HAP-1 (cell line): ENCODE measurements at regions not wholly inside any gene's neighbourhood (a gene's known extent, or its start where the extent isn't known, plus 50 kb on each side); places are given as distances from the start of the nearest gene placed in this dataset.
A peak's percentile ranks its signal among the peaks of the same experiment; 100 is the strongest.

Experiments used
- DNase-seq, 2 experiments: peaks; one replicate each; pipeline ENCODE4 v3.0.0-alpha.2; 2016 to 2020; ENCODE audit warnings: low spot score in 2 of 2
- H3K27me3 ChIP-seq: fragments of 250-450 bp; sonication (Bioruptor Pico); 2 replicates; pipeline ENCODE4 v1.5.1; 2020; ENCODE audit warnings: low read depth, mild to moderate bottlenecking, moderate library complexity
- H3K36me3 ChIP-seq: fragments of 250-450 bp; sonication (Bioruptor Pico); replicated peaks from 2 replicates; pipeline ENCODE4 v1.5.1; 2020; ENCODE audit warnings: mild to moderate bottlenecking
- H3K4me1 ChIP-seq: fragments of 250-450 bp; sonication (Bioruptor Pico); 2 replicates; pipeline ENCODE4 v1.5.1; 2020; ENCODE audit warnings: mild to moderate bottlenecking
- H3K4me3 ChIP-seq: fragments of 250-450 bp; sonication (Bioruptor Pico); 2 replicates; pipeline ENCODE4 v1.5.1; 2020; ENCODE audit warnings: mild to moderate bottlenecking, moderate library complexity
- H3K9me3 ChIP-seq: fragments of 250-450 bp; sonication (Bioruptor Pico); 2 replicates; pipeline ENCODE4 v1.5.1; 2020; ENCODE audit warnings: mild to moderate bottlenecking, moderate library complexity
- in situ Hi-C: fragments of 300-500 bp; cut with MboI; formaldehyde crosslinking; loops from 3 replicates; pipeline ENCODE4 v1.14.3; 2020; ENCODE audit warnings: low sequenced_read_pairs, inconsistent platforms, mixed read lengths

DNA sequence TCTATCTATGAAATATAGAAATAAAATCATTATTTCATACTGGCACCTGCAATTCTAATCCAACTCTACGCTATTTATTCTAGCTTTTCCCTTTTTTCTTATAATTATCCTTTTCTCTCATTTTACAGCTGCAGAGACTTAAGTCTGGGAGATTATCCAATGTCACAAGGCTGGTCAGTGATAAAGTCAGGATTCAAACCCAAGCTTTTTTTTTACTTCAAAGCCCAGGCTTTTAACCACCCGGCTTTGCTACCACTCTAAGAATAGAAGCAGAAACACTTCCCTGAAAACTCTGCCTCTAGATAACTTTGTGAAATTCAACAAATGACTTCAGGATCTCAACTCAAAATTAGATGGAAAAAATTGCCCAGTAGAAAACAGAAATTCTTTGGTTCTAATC lies 552.5 kb downstream of the IPMK start:
- no peak overlapping the region for H3K4me3 ChIP-seq
- H3K27me3 ChIP-seq, result no peaks in the 10 kb centered on the region
- no peak for DNase-seq
- in situ Hi-C loops, result no loop called here
- no peaks in the 10 kb centered on the region for H3K9me3 ChIP-seq
- H3K4me1 ChIP-seq, result peaks cover 35% of the 10 kb centered on the region
- no peaks in the 10 kb centered on the region for H3K36me3 ChIP-seq

DNA sequence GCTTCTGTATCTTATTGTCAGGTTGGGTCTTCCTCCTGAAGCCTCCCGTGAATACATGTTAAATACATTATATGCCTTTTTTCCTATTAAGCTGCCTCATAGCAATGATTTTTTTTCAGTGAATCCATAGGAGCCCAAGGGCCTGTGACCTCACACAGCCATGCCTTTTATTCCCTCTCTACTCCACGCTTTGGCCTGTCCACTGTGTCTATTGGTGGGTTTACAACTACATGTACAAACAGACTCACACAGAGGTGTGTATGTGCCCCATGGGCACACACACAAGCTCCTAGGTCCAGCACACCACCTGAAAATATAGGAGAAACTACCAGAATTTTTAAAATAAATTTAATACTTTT lies 560.4 kb downstream of the IPMK start:
- Histone ChIP-seq H3K36me3 (no peaks in the 10 kb centered on the region), H3K27me3 (no peaks in the 10 kb centered on the region), H3K4me3 (no peak overlapping the region), H3K9me3 (no peaks in the 10 kb centered on the region), H3K4me1 (peaks cover 41% of the 10 kb centered on the region)
- DNase-seq, result no peak
- in situ Hi-C loops, result no loop called here

DNA sequence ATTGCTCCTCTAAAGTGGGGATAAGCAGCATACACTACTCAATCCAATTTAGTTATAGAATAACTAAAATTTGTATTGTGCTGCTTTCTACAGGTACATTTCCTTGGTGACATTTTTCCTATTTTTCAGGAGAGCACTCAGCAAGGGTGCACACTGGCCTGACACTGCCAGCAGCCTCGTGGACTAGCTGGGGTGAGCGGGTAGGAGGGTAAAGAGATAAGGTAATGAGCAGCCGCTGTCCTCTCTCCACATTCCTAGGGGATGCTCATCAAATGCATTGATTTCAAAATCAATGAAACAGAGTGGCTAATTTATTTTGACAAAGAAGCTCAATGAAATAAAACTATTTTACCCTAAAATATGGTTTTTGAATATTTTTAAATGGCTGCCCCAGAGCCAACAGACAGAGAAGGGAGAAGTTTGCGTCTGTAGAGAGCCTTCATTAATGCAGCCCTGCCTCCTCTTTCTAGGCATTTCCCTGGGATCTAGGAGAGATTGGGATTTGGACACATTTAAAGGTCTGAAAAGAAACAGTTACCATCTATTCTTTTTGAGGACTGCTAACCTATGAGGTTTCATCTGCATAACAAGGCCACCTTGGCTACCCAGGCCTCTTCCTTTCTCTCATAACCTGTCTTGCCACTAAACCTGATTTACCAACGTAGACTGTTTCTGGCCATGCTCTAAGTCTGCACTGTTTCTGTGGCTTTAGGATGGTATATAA lies 561.0 kb downstream of the IPMK start:
- no peaks in the 10 kb centered on the region for H3K9me3 ChIP-seq
- peaks cover 41% of the 10 kb centered on the region for H3K4me1 ChIP-seq
- DNase-seq, result peak; percentile 39 to 72
- H3K27me3 ChIP-seq, result no peaks in the 10 kb centered on the region
- no peaks in the 10 kb centered on the region for H3K36me3 ChIP-seq
- H3K4me3 ChIP-seq, result no peak overlapping the region
- in situ Hi-C loops, result no loop called here

DNA sequence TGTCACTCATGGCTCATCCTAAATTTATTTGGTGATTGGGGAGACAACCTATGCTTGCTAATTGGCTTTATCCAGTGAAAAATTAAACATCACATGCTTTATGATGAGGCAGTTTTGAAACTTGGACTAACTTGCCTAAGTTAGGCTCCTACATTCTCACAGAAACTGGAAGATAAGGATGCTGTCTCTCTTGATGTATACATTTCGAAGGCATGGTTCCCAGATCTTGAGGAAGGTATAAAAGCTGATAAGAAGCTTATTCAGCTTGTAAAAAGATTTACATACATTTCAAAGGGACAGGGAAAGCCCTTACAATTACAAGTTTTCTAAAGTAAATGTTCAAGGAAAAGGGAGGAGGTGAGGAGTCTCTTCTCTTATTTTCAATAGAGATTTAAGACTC lies 561.7 kb downstream of the IPMK start:
- Histone ChIP-seq H3K9me3 (no peaks in the 10 kb centered on the region), H3K36me3 (no peaks in the 10 kb centered on the region), H3K4me3 (no peak overlapping the region), H3K4me1 (peaks cover 41% of the 10 kb centered on the region), H3K27me3 (no peaks in the 10 kb centered on the region)
- in situ Hi-C loops, result no loop called here
- peak in 1 of 2 experiments; percentile 76 for DNase-seq

DNA sequence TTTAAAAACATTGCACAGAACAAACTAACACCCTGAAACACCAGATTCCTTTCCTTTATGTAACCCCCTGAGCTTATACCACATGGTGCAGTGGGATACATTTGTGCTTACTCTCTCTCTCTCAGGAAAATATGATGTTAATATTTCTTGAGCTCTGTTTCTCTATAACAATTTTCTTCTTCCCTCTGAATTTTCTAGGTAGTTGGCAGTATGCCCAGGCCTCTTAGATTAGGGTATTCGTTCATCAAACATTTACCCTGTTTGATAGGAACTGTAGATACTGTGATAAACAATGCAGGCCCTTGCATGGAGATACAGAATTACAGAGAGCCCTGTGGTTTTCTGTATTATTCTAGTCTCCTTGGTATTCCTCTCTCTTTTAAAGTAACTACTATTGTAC lies 567.8 kb downstream of the IPMK start:
- H3K9me3 ChIP-seq, result no peaks in the 10 kb centered on the region
- H3K4me3 ChIP-seq, result no peak overlapping the region
- peaks cover 10% of the 10 kb centered on the region for H3K4me1 ChIP-seq
- H3K27me3 ChIP-seq, result no peaks in the 10 kb centered on the region
- no peaks in the 10 kb centered on the region for H3K36me3 ChIP-seq
- in situ Hi-C loops, result no loop called here
- no peak for DNase-seq

DNA sequence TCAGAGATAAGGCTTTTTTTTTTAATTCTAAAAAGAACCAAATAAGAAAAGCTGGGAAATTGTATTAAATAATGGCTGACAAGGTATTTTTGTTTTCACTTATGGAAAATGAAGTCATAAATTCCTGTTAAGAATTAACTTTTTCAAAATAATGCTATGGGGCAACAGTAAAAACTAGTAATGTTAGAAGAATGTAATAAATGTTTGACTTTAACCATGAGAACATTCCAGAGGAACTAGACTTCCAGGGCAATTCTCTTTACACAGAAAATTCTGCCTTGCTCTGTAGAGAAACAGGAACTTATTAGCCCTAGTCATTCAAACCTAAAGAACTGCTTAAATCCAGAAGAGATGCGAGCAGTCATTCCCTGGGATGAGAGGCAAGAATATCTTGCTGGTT lies 571.1 kb downstream of the IPMK start:
- Histone ChIP-seq H3K27me3 (no peaks in the 10 kb centered on the region), H3K4me1 (peaks cover 10% of the 10 kb centered on the region), H3K9me3 (no peaks in the 10 kb centered on the region), H3K4me3 (no peak overlapping the region), H3K36me3 (no peaks in the 10 kb centered on the region)
- no peak for DNase-seq
- in situ Hi-C loops, result no loop called here

DNA sequence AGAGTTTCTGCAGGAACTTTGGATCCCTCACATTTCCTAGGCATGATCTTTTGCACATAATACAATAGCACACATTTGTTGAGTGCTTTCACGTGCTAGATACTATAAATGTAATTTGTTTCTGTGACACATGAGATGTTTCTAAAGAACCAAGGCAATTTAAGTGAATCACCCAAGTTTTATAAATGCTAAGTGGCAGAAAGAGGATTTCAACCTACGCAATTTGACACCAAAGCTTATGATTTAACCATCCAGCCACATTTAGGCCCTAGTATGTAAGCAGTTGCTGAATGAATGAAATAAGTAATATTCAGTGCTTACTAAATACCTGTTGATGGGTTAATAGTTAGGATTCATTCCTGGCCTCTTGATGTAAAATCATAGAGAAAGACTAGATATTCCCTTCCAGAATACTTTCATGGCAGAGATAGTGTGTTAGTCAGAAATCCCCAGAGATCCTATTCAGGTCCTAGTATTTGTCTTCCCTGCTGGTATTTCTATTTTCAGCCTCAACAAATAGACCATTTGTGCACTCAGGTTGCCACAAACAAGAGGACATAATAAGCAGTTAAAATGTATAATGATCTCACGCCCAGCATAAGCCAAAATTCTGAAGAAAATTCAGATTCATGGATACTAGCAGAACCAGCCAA lies 572.6 kb downstream of the IPMK start:
- Histone ChIP-seq H3K9me3 (no peaks in the 10 kb centered on the region), H3K4me3 (no peak overlapping the region), H3K36me3 (no peaks in the 10 kb centered on the region), H3K4me1 (peaks cover 10% of the 10 kb centered on the region), H3K27me3 (no peaks in the 10 kb centered on the region)
- DNase-seq, result no peak
- in situ Hi-C loops, result no loop called here

DNA sequence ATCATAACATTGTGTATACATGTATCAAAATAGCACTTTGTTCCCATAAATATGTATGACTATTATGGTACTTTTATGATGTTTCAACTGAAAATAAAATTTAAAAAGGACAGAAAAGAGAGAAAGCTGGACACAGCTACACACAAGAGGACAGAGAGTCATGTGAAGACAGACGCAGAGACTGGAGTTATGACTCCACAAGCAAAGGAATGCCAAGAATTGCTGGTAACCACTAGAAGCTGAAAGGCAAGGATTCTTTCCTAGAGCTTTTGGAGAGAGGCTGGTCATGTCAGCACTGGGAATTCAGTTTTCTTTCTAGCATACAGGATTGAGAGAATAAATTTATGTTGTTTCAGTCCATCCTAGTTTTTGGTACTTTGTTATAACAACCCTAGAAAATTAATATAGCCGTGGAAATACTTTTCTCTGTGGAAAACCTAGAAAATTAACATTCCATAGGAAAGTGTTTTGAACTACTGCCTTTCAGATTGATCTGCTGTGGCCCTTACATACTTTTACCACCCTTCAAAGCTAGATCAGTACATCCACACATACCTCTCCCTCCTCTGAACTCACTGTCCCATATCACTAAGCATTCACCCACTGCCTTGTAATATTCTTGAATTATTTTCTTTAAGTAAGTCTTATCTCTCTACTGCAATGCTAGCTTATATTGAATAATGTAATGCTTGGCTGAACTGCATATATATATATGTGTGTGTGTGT lies 575.3 kb downstream of the IPMK start:
- DNase-seq, result no peak
- Histone ChIP-seq H3K27me3 (no peaks in the 10 kb centered on the region), H3K36me3 (no peaks in the 10 kb centered on the region), H3K9me3 (no peaks in the 10 kb centered on the region), H3K4me3 (no peak overlapping the region), H3K4me1 (peaks cover 10% of the 10 kb centered on the region)
- in situ Hi-C loops, result no loop called here

DNA sequence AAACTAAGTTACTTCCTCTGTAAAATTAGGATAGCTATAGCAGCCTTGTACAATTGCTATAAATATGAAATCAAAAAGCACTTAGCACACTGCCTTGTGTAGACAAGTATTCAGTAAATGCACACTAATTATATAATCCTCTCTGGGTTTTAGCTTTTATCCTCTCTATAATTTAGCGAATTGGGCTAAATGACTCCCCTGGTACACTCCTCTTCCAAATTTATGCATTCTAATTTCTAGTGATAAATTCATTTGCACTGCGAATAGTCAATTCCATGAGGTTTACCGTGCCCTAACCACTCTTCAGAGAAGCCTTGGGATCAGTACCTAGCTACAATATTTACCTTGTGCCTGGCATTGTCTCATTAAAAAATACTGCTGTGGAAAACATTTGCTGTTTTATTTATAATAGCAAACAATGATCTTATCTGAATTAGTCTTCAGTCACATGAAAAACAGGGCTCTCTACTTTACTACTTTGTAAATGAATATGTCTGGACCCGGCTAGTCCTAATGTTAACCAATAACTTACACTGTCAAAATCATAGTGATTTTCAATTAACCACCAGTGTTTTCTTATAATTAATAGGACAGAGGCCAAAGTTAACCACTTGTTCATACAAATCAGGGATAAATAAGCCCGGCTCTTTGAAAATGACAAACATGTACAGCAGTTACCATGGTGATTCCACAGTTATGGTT lies 577.9 kb downstream of the IPMK start:
- Histone ChIP-seq H3K9me3 (no peaks in the 10 kb centered on the region), H3K4me3 (no peak overlapping the region), H3K36me3 (no peaks in the 10 kb centered on the region), H3K4me1 (peaks cover 2% of the 10 kb centered on the region), H3K27me3 (no peaks in the 10 kb centered on the region)
- in situ Hi-C loops, result no loop called here
- no peak for DNase-seq

DNA sequence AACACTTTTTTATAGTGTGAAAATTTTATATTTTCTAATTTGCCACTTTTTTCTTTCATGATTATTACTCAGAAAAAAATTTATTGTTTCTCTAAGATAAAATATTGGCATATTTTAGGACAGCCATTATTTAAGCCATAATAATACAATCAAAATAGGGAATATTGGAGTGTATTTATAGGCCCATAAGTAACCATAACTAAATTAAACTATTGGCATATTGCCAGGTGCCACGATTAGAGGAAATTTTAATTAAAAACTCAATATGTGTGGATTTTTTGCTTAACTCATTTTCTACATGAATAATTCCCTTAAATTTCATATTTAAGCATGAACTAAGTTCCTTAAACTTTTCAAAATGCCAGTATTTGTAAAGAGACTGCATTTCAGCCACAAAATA lies 587.8 kb downstream of the IPMK start:
- Histone ChIP-seq H3K4me1 (no peaks in the 10 kb centered on the region), H3K4me3 (no peak overlapping the region), H3K36me3 (no peaks in the 10 kb centered on the region), H3K27me3 (no peaks in the 10 kb centered on the region), H3K9me3 (no peaks in the 10 kb centered on the region)
- in situ Hi-C loops, result no loop called here
- no peak for DNase-seq

DNA sequence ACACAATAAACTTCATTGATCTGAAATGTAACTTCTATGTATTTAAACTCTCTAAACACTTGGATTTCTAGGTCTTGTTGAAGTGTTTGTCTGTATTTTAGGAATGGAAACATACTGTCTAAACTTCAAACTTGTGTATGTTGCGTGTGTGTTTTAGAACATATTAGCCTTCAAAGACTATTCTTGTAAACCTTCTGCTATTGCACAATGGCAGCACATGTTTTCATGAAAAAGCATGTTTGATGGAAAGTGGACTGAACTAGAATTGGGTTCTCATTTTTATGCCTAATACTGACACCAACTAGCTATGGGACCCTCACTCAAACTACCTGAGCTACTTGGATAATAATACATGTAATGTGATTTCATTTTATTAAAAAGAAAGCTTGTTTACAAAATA lies 592.6 kb downstream of the IPMK start:
- Histone ChIP-seq H3K27me3 (no peaks in the 10 kb centered on the region), H3K4me3 (no peak overlapping the region), H3K36me3 (no peaks in the 10 kb centered on the region), H3K9me3 (no peaks in the 10 kb centered on the region), H3K4me1 (no peaks in the 10 kb centered on the region; the same call in 1 of the 2 replicates)
- in situ Hi-C loops, result no loop called here
- DNase-seq, result no peak

DNA sequence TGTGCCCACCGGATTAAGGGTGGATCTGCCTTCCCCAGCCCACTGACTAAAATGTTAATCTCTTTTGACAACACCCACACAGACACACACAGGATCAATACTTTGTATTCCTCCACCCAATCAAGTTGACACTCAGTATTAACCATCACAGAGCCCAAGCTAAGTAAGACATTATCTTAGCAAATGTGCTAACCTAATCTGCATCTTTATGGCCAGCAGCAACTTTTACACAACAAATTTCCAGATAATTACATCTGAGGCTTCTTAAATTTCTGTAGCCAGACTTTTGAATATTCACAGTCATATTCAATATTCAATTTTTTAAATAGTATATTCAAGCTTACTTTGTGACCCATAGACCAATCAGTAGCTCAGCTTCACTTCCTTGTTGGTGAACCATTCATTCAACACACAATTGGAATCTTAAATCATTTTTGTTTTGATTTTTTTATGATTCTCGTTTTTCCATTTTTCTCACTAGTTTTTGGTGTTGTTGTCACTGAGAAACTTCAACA lies 594.2 kb downstream of the IPMK start:
- H3K4me3 ChIP-seq, result no peak overlapping the region
- in situ Hi-C loops, result no loop called here
- no peaks in the 10 kb centered on the region; the same call in 1 of the 2 replicates for H3K4me1 ChIP-seq
- no peaks in the 10 kb centered on the region for H3K36me3 ChIP-seq
- no peak for DNase-seq
- no peaks in the 10 kb centered on the region for H3K27me3 ChIP-seq
- no peaks in the 10 kb centered on the region for H3K9me3 ChIP-seq

DNA sequence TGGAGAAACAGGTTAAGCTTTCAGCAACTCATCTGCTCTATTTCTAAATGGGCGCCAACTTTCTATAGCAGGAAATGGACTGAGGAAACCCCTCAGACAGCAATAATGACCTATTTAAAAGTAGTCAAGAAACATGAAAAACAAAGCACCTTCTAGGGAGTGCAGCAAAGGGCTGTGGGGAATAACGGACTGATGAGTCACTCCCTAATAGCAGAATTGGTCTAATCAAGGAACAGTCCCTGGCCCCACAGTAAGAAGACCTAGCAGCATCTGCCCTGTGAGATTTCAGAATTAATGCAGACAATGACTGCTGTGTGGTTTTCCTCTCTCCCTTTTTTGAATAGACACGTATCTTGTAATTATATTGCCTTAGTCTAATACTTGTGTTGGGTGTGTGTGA lies 602.9 kb downstream of the IPMK start:
- Histone ChIP-seq H3K4me3 (no peak overlapping the region), H3K27me3 (no peaks in the 10 kb centered on the region), H3K4me1 (no peaks in the 10 kb centered on the region), H3K9me3 (no peaks in the 10 kb centered on the region), H3K36me3 (no peaks in the 10 kb centered on the region)
- in situ Hi-C loops, result no loop called here
- no peak for DNase-seq

DNA sequence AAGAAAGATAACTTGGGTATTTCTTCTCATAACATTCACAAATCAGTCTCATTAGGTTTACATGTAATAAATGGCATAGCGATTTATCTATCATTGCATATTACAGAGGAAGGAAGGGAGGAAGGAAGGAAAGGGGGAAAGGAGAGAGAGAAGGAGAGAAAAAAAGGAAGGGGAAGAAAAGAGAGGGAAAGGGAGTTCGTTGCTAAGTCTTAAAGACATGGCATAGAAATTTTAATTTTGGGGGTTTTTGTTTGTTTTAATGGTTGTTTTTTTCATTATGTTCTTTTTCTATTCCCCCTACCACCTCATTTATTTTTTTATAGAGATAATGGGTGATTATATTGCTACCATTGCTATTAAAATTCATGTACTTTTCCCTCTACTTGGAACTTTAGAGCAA lies 604.3 kb downstream of the IPMK start:
- no peaks in the 10 kb centered on the region for H3K27me3 ChIP-seq
- H3K4me1 ChIP-seq, result no peaks in the 10 kb centered on the region; the same call in 1 of the 2 replicates
- no peak overlapping the region for H3K4me3 ChIP-seq
- H3K9me3 ChIP-seq, result no peaks in the 10 kb centered on the region
- DNase-seq, result no peak
- no peaks in the 10 kb centered on the region for H3K36me3 ChIP-seq
- in situ Hi-C loops, result no loop called here
